Globus pallidus (tissue), 1 donor: ENCODE measurements at regions not wholly inside any gene's neighbourhood (a gene's known extent, or its start where the extent isn't known, plus 50 kb on each side); places are given as distances from the start of the nearest gene placed in this dataset.
"Not testable (repeated sequence)": the region's sequence is repeated elsewhere in the genome, so short reads cannot be mapped to it uniquely, and the experiment has no call there.

Experiments used
- DNase-seq: peaks from one replicate; pipeline ENCODE4 v3.0.0-alpha.2; 2015; ENCODE audit warnings: low spot score

GRCh38 chr5:165407352-165407751 lies 1901.9 kb downstream of the MAT2B start:
- no peak for DNase-seq

GRCh38 chr5:165410476-165410875 lies 1905.1 kb downstream of the MAT2B start:
- DNase-seq = no peak

- not testable (repeated sequence) for DNase-seq
Observed at GRCh38 chr5:165411532-165411931, 1906.1 kb downstream of the MAT2B start.

GRCh38 chr5:165420493-165420892 lies 1915.1 kb downstream of the MAT2B start:
- no peak for DNase-seq

GRCh38 chr5:165423697-165424299 lies 1918.4 kb downstream of the MAT2B start:
- DNase-seq = no peak

GRCh38 chr5:165425594-165425993 lies 1920.2 kb downstream of the MAT2B start:
- no peak for DNase-seq

- DNase-seq = no peak
Observed at GRCh38 chr5:165448753-165449152, 1943.3 kb downstream of the MAT2B start.

- DNase-seq = peak; percentile 32
Observed at GRCh38 chr5:165457859-165458481, 1952.6 kb downstream of the MAT2B start.

- no peak for DNase-seq
Observed at GRCh38 chr5:165459232-165459631, 1953.8 kb downstream of the MAT2B start.

GRCh38 chr5:165460911-165461310 lies 1955.5 kb downstream of the MAT2B start:
- no peak for DNase-seq

- DNase-seq = no peak
Observed at GRCh38 chr5:165477546-165477945, 1972.1 kb downstream of the MAT2B start.

- no peak for DNase-seq
Observed at GRCh38 chr5:165495829-165496380, 1990.5 kb downstream of the MAT2B start.

- no peak for DNase-seq
Observed at GRCh38 chr5:165497707-165498106, 1992.3 kb downstream of the MAT2B start.

- DNase-seq = no peak
Observed at GRCh38 chr5:165502893-165503691, 1997.7 kb downstream of the MAT2B start.

- peak; percentile 62 for DNase-seq
Observed at GRCh38 chr5:165504674-165505073, 1999.3 kb downstream of the MAT2B start.

- no peak for DNase-seq
Observed at GRCh38 chr5:165508286-165508685, 2002.9 kb downstream of the MAT2B start.

GRCh38 chr5:165508861-165509260 lies 2003.4 kb downstream of the MAT2B start:
- no peak for DNase-seq

- no peak for DNase-seq
Observed at GRCh38 chr5:165521816-165522610, 2016.6 kb downstream of the MAT2B start.

GRCh38 chr5:165525271-165525670 lies 2019.9 kb downstream of the MAT2B start:
- DNase-seq = no peak

- no peak for DNase-seq
Observed at GRCh38 chr5:165526357-165526756, 2020.9 kb downstream of the MAT2B start.

- DNase-seq = no peak
Observed at GRCh38 chr5:165527577-165527976, 2022.2 kb downstream of the MAT2B start.

- DNase-seq = no peak
Observed at GRCh38 chr5:165538065-165538464, 2032.6 kb downstream of the MAT2B start.
